Endothelial cell of umbilical vein (primary cell): ENCODE measurements at regions not wholly inside any gene's neighbourhood (a gene's known extent, or its start where the extent isn't known, plus 50 kb on each side); places are given as distances from the start of the nearest gene placed in this dataset.

Experiments used
- BruUV-seq: library from RNA; stranded (reverse); fragments of 400-500 nt; replicated peaks from 2 replicates; lab custom pipeline; 2021; lab: Mats Ljungman, UMichigan
- CTCF ChIA-PET: fragments of 300-600, 350-600 bp; sonication (Branson Sonifier 250); formaldehyde crosslinking; loops from one replicate; lab custom pipeline; 2021; ENCODE audit warnings: antibody characterized with exemption, inconsistent platforms; lab: Charles Lee
- POLR2A ChIA-PET: fragments of 300-600, 350-600 bp; sonication (Branson Sonifier 250); formaldehyde crosslinking; loops from one replicate; lab custom pipeline; 2021; ENCODE audit warnings: antibody characterized with exemption, inconsistent platforms; lab: Charles Lee
- DNase-seq: peaks from one replicate; pipeline ENCODE4 v3.0.0-alpha.2; 2011; ENCODE audit warnings: low read depth, low spot score
- FAIRE-seq: peaks from 2 replicates; lab custom pipeline; 2011; peaks lifted over from hg19 to GRCh38; lab: Jason Lieb, UNC
- H2AFZ ChIP-seq: 2 replicates; pipeline ENCODE4 v1.6.0; 2012; ENCODE audit warnings: low read depth, low read length, control low read depth, inconsistent platforms
- H3K27ac ChIP-seq: 2 replicates; pipeline ENCODE4 v1.5.1; 2011; ENCODE audit warnings: low read depth, mild to moderate bottlenecking, control low read depth, low read length, moderate library complexity; ENCODE audit not compliant: insufficient read depth
- H3K27me3 ChIP-seq, 2 experiments: 2 replicates each; pipeline versions ENCODE4 v1.6.0 to v1.6.1; 2011; ENCODE audit warnings: low read length in 2 of 2, mixed read lengths in 1 of 2; ENCODE audit not compliant: control insufficient read depth in 2 of 2, insufficient read depth in 2 of 2
- H3K36me3 ChIP-seq, 2 experiments: 2 replicates in 1 of 2; 3 replicates in 1 of 2; pipeline ENCODE4 v1.5.1; 2011; ENCODE audit warnings: low read length in 2 of 2, mild to moderate bottlenecking in 1 of 2, moderate library complexity in 1 of 2; ENCODE audit not compliant: control insufficient read depth in 2 of 2, insufficient read depth in 2 of 2; ENCODE audit errors: extremely low read depth in 1 of 2
- H3K4me1 ChIP-seq: 3 replicates; pipeline ENCODE4 v1.5.1; 2011; ENCODE audit warnings: mild to moderate bottlenecking, low read length; ENCODE audit not compliant: control insufficient read depth, insufficient read depth; ENCODE audit errors: extremely low read depth
- H3K4me2 ChIP-seq: 2 replicates; pipeline ENCODE4 v1.6.1; 2011; ENCODE audit warnings: low read length, control low read depth, mixed read lengths; ENCODE audit not compliant: insufficient read depth
- H3K4me3 ChIP-seq, 3 experiments: fragments of 200-600 bp in 1 of 3; sonication (generic), shearing (Covaris generic) in 1 of 3; replicated peaks in 1 of 3; 2 replicates each; pipeline ENCODE4 v1.5.1; 2011 to 2016; ENCODE audit warnings: control low read depth in 3 of 3, low read length in 3 of 3, mild to moderate bottlenecking in 2 of 3, inconsistent platforms in 1 of 3, low read depth in 1 of 3, moderate library complexity in 1 of 3; ENCODE audit not compliant: insufficient read depth in 1 of 3
- H3K79me2 ChIP-seq: 2 replicates; pipeline ENCODE4 v1.6.0; 2012; ENCODE audit warnings: low read length, inconsistent platforms; ENCODE audit not compliant: control insufficient read depth, insufficient read depth
- H3K9ac ChIP-seq: replicated peaks from 2 replicates; pipeline ENCODE3; 2011; ENCODE audit warnings: low read length, control low read depth; ENCODE audit not compliant: insufficient read depth; ENCODE audit errors: extremely low read depth
- H3K9me1 ChIP-seq: replicated peaks from 3 replicates; pipeline ENCODE4 v1.6.0; 2011; ENCODE audit warnings: mild to moderate bottlenecking, low read length; ENCODE audit not compliant: control insufficient read depth, insufficient read depth; ENCODE audit errors: extremely low read depth
- H3K9me3 ChIP-seq: replicated peaks from 2 replicates; pipeline ENCODE4 v1.5.1; 2012; ENCODE audit warnings: low read length, inconsistent platforms; ENCODE audit not compliant: control insufficient read depth, insufficient read depth
- H4K20me1 ChIP-seq: replicated peaks from 2 replicates; pipeline ENCODE3; 2011; ENCODE audit warnings: mild to moderate bottlenecking, low read length; ENCODE audit not compliant: control insufficient read depth, insufficient read depth; ENCODE audit errors: extremely low read depth
- CTCF ChIP-seq, 2 donors: IDR thresholded peaks; 1 replicate in 1 of 2; 2 replicates in 1 of 2; pipeline ENCODE4 v1.5.1; 2011; ENCODE audit warnings: low read length in 2 of 2, mild to moderate bottlenecking in 2 of 2, moderate library complexity in 2 of 2, control low read depth in 1 of 2, inconsistent platforms in 1 of 2, low read depth in 1 of 2; ENCODE audit not compliant: insufficient read depth in 1 of 2; ENCODE audit errors: extremely low read depth in 1 of 2
- EZH2 ChIP-seq: IDR thresholded peaks from 2 replicates; pipeline ENCODE4 v1.6.1; 2012; ENCODE audit warnings: borderline replicate concordance, low read depth, mild to moderate bottlenecking, moderate library complexity, low read length, inconsistent platforms; ENCODE audit not compliant: severe bottlenecking
- FOS ChIP-seq: IDR thresholded peaks from 2 replicates; pipeline ENCODE4 v1.6.1; 2011; ENCODE audit warnings: mild to moderate bottlenecking, low read length, moderate library complexity, borderline replicate concordance; ENCODE audit not compliant: insufficient read depth
- GATA2 ChIP-seq: IDR thresholded peaks from 2 replicates; pipeline ENCODE4 v1.7.0; 2011; ENCODE audit warnings: low read depth, mild to moderate bottlenecking, moderate library complexity, mixed read lengths, low read length; ENCODE audit not compliant: insufficient read length, insufficient read depth
- JUN ChIP-seq: IDR thresholded peaks from 2 replicates; pipeline ENCODE4 v1.6.1; 2011; ENCODE audit warnings: borderline replicate concordance, low read depth; ENCODE audit not compliant: insufficient read length, insufficient read depth
- MAX ChIP-seq: IDR thresholded peaks from 2 replicates; pipeline ENCODE4 v1.6.1; 2011; ENCODE audit not compliant: insufficient read depth, insufficient read length
- MYC ChIP-seq: IDR thresholded peaks from one replicate; pipeline ENCODE4 v1.6.1; 2011; ENCODE audit warnings: mild to moderate bottlenecking, low read depth, low read length
- POLR2A ChIP-seq: IDR thresholded peaks from 2 replicates; pipeline ENCODE4 v1.6.1; 2012; ENCODE audit warnings: low read depth, mild to moderate bottlenecking, control low read depth, low read length
- POLR2AphosphoS5 ChIP-seq: IDR thresholded peaks from 2 replicates; pipeline ENCODE4 v1.6.1; 2012; ENCODE audit warnings: low read depth, mild to moderate bottlenecking, control low read depth, low read length, moderate library complexity; ENCODE audit not compliant: insufficient read depth
- dilution Hi-C: fragments of 300-500 bp; cut with MboI; formaldehyde crosslinking; loops from one replicate; pipeline ENCODE4 v1.15.0; 2019; ENCODE audit warnings: low sequenced_read_pairs; ENCODE audit not compliant: extremely low pct_ligation_motif_present
- intact Hi-C: fragments of 100-400 bp; cut with micrococcal nuclease; formaldehyde crosslinking; loops from one replicate; pipeline ENCODE4 v1.10.0; 2022

- Histone ChIP-seq H3K4me3 (no peak overlapping the region), H3K9me1 (no peaks in the 10 kb centered on the region), H3K79me2 (no peaks in the 10 kb centered on the region), H3K27me3 (no peaks in the 10 kb centered on the region), H3K36me3 (no peaks in the 10 kb centered on the region), H4K20me1 (no peaks in the 10 kb centered on the region), H3K9me3 (peaks cover 2% of the 10 kb centered on the region), H3K9ac (no peak overlapping the region), H2AFZ (no peak overlapping the region), H3K4me2 (no peak overlapping the region), H3K27ac (no peak overlapping the region), H3K4me1 (no peaks in the 10 kb centered on the region)
- dilution Hi-C loops (no loop called here), intact Hi-C loops (no loop called here)
- DNase-seq: no peak
- CTCF ChIA-PET: no interaction called here
- POLR2A ChIA-PET: no interaction called here
- FAIRE-seq: no peak
- TF ChIP-seq POLR2AphosphoS5: no peak
- no peak for TF ChIP-seq MYC
- TF ChIP-seq EZH2: no peak
- no peak for TF ChIP-seq MAX
- no peak for TF ChIP-seq GATA2
- no peak for TF ChIP-seq POLR2A
- no TSS peak for BruUV-seq
Observed at GRCh38 chr2:220174826-220175225, 547.4 kb downstream of the SLC4A3 start.

- dilution Hi-C loops: no loop called here
- DNase-seq: no peak
Observed at GRCh38 chr2:220175967-220176366, 548.5 kb downstream of the SLC4A3 start.

More at GRCh38 chr2:220175967-220176366, 548.5 kb downstream of the SLC4A3 start:
- Histone ChIP-seq H3K27ac (no peak overlapping the region), H2AFZ (no peak overlapping the region), H3K9ac (no peak overlapping the region), H4K20me1 (no peaks in the 10 kb centered on the region), H3K4me2 (no peak overlapping the region), H3K27me3 (no peaks in the 10 kb centered on the region), H3K9me3 (peaks cover 2% of the 10 kb centered on the region), H3K79me2 (no peaks in the 10 kb centered on the region), H3K4me3 (no peak overlapping the region), H3K4me1 (no peaks in the 10 kb centered on the region), H3K9me1 (no peaks in the 10 kb centered on the region), H3K36me3 (no peaks in the 10 kb centered on the region)
- intact Hi-C loops: no loop called here
- ChIA-PET POLR2A (no interaction called here), CTCF (no interaction called here)
- no TSS peak for BruUV-seq
- TF ChIP-seq MAX (no peak), POLR2A (no peak), MYC (no peak), CTCF (IDR thresholded peaks at IDR 0.05; ENCODE audit: extremely low read depth in 1 of 2, insufficient read depth in 1 of 2, low read depth in 1 of 2, low read length in 2 of 2) (no peak), EZH2 (no peak), GATA2 (no peak), FOS (no peak), JUN (no peak), POLR2AphosphoS5 (no peak)
- FAIRE-seq: no peak
